ENCODE measurements at regions not wholly inside any gene's neighbourhood (a gene's known extent, or its start where the extent isn't known, plus 50 kb on each side); places are given as distances from the start of the nearest gene placed in this dataset.

DNA sequence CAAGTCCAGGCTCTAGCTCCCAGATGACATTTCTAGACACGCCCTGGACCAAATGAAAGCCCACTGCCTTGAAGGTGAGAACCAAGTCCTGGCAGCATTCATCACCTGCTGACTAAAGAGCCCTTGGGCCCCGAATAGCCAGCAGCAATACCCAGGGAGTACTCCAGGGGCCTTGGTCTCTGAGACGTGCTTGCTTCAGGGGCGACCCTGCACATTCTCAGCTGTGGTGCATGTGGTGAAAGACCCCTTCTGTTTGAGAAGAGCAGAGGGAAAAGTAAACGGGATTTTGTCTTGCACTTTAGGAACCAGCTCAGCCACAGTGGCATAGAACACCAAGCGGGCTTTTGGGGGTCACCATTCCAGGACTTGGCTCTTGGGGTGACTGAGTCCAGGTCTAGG lies 260.5 kb upstream of the MYT1L start:
- Histone ChIP-seq H3K9me3 (replicated peaks; ENCODE audit: control insufficient read depth, insufficient read depth, low read depth, low read length) (no peaks in the 10 kb centered on the region), H3K4me2 (ENCODE audit: insufficient read depth, low read length) (no peak overlapping the region), H4K20me1 (replicated peaks; ENCODE audit: control insufficient read depth, insufficient read depth, low read length) (no peaks in the 10 kb centered on the region), H3K9me1 (ENCODE audit: control insufficient read depth, insufficient read depth, low read length) (no peaks in the 10 kb centered on the region), H3K4me1 (replicated peaks in 1 of 2; ENCODE audit: control insufficient read depth in 2 of 2, insufficient read depth in 2 of 2, low read length in 2 of 2) (no peaks in the 10 kb centered on the region), H3K9ac (ENCODE audit: insufficient read depth in 1 of 2, low read depth in 2 of 2, low read length in 2 of 2) (no peak overlapping the region), H3K27me3 (ENCODE audit: control insufficient read depth in 2 of 2, insufficient read depth in 2 of 2, low read length in 2 of 2) (0 out of 5 replicates have a peak, but pooled peaks cover 0 to 4% of the 10 kb centered on the region in 2 experiments), H2AFZ (ENCODE audit: low read depth, low read length) (no peak overlapping the region), H3K36me3 (ENCODE audit: control insufficient read depth, insufficient read depth, low read length) (no peaks in the 10 kb centered on the region), H3K79me2 (ENCODE audit: control insufficient read depth, insufficient read depth, low read length) (no peaks in the 10 kb centered on the region), H3K4me3 (no peak overlapping the region), H3K27ac (ENCODE audit: extremely low read depth, low read depth, low read length) (no peak overlapping the region)
- ChIA-PET CTCF (ENCODE audit: low intra/inter-chr PET ratio) (no interaction called here), POLR2A (interaction anchor here (0.7 kb wide), 1 partner anchor 1003 kb away, joined by 3 read pairs; no protein-coding TSS in a partner anchor)
- TF ChIP-seq NR2F6 (CRISPR knock-in tag; IDR thresholded peaks at IDR 0.05), result no peak
- TF ChIP-seq E2F1 (CRISPR knock-in tag; IDR thresholded peaks at IDR 0.05), result no peak
- TF ChIP-seq, protein P1, sequence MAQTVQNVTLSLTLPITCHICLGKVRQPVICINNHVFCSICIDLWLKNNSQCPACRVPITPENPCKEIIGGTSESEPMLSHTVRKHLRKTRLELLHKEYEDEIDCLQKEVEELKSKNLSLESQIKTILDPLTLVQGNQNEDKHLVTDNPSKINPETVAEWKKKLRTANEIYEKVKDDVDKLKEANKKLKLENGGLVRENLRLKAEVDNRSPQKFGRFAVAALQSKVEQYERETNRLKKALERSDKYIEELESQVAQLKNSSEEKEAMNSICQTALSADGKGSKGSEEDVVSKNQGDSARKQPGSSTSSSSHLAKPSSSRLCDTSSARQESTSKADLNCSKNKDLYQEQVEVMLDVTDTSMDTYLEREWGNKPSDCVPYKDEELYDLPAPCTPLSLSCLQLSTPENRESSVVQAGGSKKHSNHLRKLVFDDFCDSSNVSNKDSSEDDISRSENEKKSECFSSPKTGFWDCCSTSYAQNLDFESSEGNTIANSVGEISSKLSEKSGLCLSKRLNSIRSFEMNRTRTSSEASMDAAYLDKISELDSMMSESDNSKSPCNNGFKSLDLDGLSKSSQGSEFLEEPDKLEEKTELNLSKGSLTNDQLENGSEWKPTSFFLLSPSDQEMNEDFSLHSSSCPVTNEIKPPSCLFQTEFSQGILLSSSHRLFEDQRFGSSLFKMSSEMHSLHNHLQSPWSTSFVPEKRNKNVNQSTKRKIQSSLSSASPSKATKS (CRISPR knock-in tag; IDR thresholded peaks at IDR 0.05), result no peak
- no peak for TF ChIP-seq SMAD4 (CRISPR knock-in tag; conservative IDR thresholded peaks at IDR 0.05)
- ATAC-seq (no peak), FAIRE-seq (no peak), DNase-seq (ENCODE audit: extremely low read depth in 1 of 4, low spot score in 3 of 4) (no peak)
- BruUV-seq (replicated peaks), result no TSS peak
- in situ Hi-C loops (cut with MboI) (no loop called here), intact Hi-C loops (cut with micrococcal nuclease) (no loop called here)
- WGBS (ENCODE audit: insufficient coverage, low coverage, missing lambda C conversion rate), result 2% methylated on average over 6 of the region's 6 CpGs

Data from K562 (cell line).